ENCODE measurements at regions not wholly inside any gene's neighbourhood (a gene's known extent, or its start where the extent isn't known, plus 50 kb on each side); places are given as distances from the start of the nearest gene placed in this dataset.

- Histone ChIP-seq H3K36me3 (no peaks in the 10 kb centered on the region), H3K9me3 (no peaks in the 10 kb centered on the region), H3K27ac (no peak overlapping the region), H3K4me3 (no peak overlapping the region), H3K27me3 (replicated peaks; ENCODE audit: insufficient read depth) (no peaks in the 10 kb centered on the region), H3K4me1 (replicated peaks) (no peaks in the 10 kb centered on the region)
- no peak for TF ChIP-seq POLR2A (IDR thresholded peaks at IDR 0.05)
- TF ChIP-seq, protein P1, sequence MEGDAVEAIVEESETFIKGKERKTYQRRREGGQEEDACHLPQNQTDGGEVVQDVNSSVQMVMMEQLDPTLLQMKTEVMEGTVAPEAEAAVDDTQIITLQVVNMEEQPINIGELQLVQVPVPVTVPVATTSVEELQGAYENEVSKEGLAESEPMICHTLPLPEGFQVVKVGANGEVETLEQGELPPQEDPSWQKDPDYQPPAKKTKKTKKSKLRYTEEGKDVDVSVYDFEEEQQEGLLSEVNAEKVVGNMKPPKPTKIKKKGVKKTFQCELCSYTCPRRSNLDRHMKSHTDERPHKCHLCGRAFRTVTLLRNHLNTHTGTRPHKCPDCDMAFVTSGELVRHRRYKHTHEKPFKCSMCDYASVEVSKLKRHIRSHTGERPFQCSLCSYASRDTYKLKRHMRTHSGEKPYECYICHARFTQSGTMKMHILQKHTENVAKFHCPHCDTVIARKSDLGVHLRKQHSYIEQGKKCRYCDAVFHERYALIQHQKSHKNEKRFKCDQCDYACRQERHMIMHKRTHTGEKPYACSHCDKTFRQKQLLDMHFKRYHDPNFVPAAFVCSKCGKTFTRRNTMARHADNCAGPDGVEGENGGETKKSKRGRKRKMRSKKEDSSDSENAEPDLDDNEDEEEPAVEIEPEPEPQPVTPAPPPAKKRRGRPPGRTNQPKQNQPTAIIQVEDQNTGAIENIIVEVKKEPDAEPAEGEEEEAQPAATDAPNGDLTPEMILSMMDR (IDR thresholded peaks at IDR 0.05) = no peak
- TF ChIP-seq POLR2AphosphoS5 (IDR thresholded peaks at IDR 0.05) = no peak
- 65% methylated on average over 2 of the region's 2 CpGs for WGBS
- no peak for DNase-seq (ENCODE audit: low spot score)
- intact Hi-C loops (cut with DNase I) = no loop called here
Observed at GRCh38 chr7:119223930-119224329, 999.4 kb downstream of the ANKRD7 start.

DNA sequence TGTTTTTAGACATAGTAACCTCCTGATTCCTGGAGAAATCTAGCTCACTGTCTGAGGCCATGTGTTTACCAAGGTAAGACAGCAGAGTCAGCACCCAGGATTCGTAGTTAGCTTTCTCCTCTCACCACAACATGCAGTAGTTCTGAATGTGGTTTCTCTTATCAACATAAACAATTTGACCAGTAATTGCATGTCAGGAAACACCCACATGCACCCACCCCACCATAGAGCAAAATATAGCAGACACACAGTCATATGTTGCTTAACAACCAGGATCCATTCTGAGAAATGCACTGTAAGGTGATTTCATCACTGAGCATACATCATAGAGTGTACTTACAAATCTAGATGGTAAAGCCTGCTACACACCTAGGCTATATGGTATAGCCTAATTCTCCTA, 1004.0 kb downstream of the ANKRD7 start:
- H3K4me3 ChIP-seq = no peak overlapping the region
- TF ChIP-seq POLR2AphosphoS5 (IDR thresholded peaks at IDR 0.05) (no peak), POLR2A (IDR thresholded peaks at IDR 0.05) (no peak)
- TF ChIP-seq, protein P1 (IDR thresholded peaks at IDR 0.05) = no peak
- no peak overlapping the region for H3K27ac ChIP-seq
- H3K9me3 ChIP-seq = no peaks in the 10 kb centered on the region
- no peaks in the 10 kb centered on the region for H3K4me1 ChIP-seq (replicated peaks)
- no peaks in the 10 kb centered on the region for H3K36me3 ChIP-seq
- no peak for DNase-seq (ENCODE audit: low spot score)
- WGBS = 89% methylated on average over 1 of the region's 1 CpG
- H3K27me3 ChIP-seq (replicated peaks; ENCODE audit: insufficient read depth) = no peaks in the 10 kb centered on the region
- intact Hi-C loops (cut with DNase I) = no loop called here

DNA sequence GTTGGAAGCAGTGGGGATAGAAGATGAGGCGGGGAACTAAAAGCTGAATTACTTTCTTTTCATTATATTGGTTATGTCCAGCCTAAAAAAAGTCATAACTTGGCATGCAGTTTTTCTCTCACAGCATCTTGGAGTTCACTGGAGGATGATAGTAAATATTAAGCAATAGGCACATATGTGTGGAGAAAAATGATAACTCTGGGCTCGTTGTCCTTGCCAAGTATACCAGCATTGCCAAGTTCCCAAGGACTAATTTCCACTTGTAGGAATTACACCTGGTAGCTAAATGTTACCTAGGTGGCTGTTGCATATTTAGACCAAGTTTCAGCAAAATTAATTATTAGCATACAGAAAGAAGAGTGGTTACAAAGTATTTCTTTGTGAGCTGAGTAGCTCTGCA, 1007.6 kb downstream of the ANKRD7 start:
- intact Hi-C loops (cut with DNase I) = no loop called here
- Histone ChIP-seq H3K27me3 (replicated peaks; ENCODE audit: insufficient read depth) (no peaks in the 10 kb centered on the region), H3K36me3 (no peaks in the 10 kb centered on the region), H3K4me3 (no peak overlapping the region), H3K4me1 (replicated peaks) (no peaks in the 10 kb centered on the region), H3K9me3 (no peaks in the 10 kb centered on the region), H3K27ac (no peak overlapping the region)
- 63% methylated on average over 2 of the region's 2 CpGs for WGBS
- no peak for DNase-seq (ENCODE audit: low spot score)
- TF ChIP-seq POLR2A (IDR thresholded peaks at IDR 0.05) (no peak), POLR2AphosphoS5 (IDR thresholded peaks at IDR 0.05) (no peak)
- TF ChIP-seq, protein P1 (IDR thresholded peaks at IDR 0.05) = no peak

DNA sequence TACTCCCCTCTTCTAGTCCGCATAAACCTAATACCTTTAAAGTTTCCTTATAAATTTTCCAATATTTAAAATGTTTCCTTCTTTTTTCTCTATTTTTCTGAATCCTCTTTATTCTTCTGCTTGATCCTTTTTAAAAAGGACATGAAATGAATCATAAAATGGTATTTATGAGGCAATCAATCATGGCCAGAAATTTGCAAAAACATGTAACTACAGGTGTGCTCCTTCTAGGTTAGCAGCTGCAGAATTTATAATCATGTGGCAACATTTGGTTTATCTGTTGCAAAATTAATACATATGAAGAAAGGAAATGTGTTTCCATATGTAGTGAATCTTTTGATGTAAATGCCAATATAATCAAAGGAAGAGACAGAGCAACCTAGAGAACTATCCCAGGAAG, 1008.5 kb downstream of the ANKRD7 start:
- no peak overlapping the region for H3K4me3 ChIP-seq
- no peak for DNase-seq (ENCODE audit: low spot score)
- no peaks in the 10 kb centered on the region for H3K9me3 ChIP-seq
- WGBS = 48% methylated on average over 1 of the region's 1 CpG
- TF ChIP-seq POLR2A (IDR thresholded peaks at IDR 0.05) (no peak), POLR2AphosphoS5 (IDR thresholded peaks at IDR 0.05) (no peak)
- TF ChIP-seq, protein P1 (IDR thresholded peaks at IDR 0.05) = no peak
- no peaks in the 10 kb centered on the region for H3K27me3 ChIP-seq (replicated peaks; ENCODE audit: insufficient read depth)
- intact Hi-C loops (cut with DNase I) = no loop called here
- H3K36me3 ChIP-seq = no peaks in the 10 kb centered on the region
- no peak overlapping the region for H3K27ac ChIP-seq
- no peaks in the 10 kb centered on the region for H3K4me1 ChIP-seq (replicated peaks)

- DNase-seq (ENCODE audit: low spot score) = no peak
- no peaks in the 10 kb centered on the region for H3K36me3 ChIP-seq
- TF ChIP-seq POLR2AphosphoS5 (IDR thresholded peaks at IDR 0.05) (no peak), POLR2A (IDR thresholded peaks at IDR 0.05) (no peak)
- TF ChIP-seq, protein P1 (IDR thresholded peaks at IDR 0.05) = no peak
- intact Hi-C loops (cut with DNase I) = no loop called here
- H3K27me3 ChIP-seq (replicated peaks; ENCODE audit: insufficient read depth) = no peaks in the 10 kb centered on the region
- no peak overlapping the region for H3K27ac ChIP-seq
- H3K4me3 ChIP-seq = no peak overlapping the region
- H3K9me3 ChIP-seq = no peaks in the 10 kb centered on the region
- no peaks in the 10 kb centered on the region for H3K4me1 ChIP-seq (replicated peaks)
Observed at GRCh38 chr7:119252962-119253361, 1020.0 kb upstream of the KCND2 start.
